DMS153 treated with DMSO at 0.1 percent for 48 hours (cell line): ENCODE measurements at regions not wholly inside any gene's neighbourhood (a gene's known extent, or its start where the extent isn't known, plus 50 kb on each side); places are given as distances from the start of the nearest gene placed in this dataset.

Experiments used
- DNase-seq: peaks from one replicate; lab custom pipeline; 2025; ENCODE audit not compliant: unreplicated experiment; lab: John Stamatoyannopoulos, UW

GRCh38 chr5:143471041-143471509 lies 67.6 kb upstream of the NR3C1 start:
- no peak for DNase-seq

- DNase-seq, result no peak
These were observed 66.6 kb upstream of the NR3C1 start for GRCh38 chr5:143470120-143470519.

- DNase-seq, result no peak
These were observed 65.6 kb upstream of the NR3C1 start for GRCh38 chr5:143469125-143469524.

- no peak for DNase-seq
These were observed 63.1 kb upstream of the NR3C1 start for GRCh38 chr5:143466632-143467031.

- DNase-seq, result no peak
These were observed 61.4 kb upstream of the NR3C1 start for GRCh38 chr5:143464723-143465490.

GRCh38 chr5:143462431-143462830 lies 58.9 kb upstream of the NR3C1 start:
- no peak for DNase-seq

- no peak for DNase-seq
These were observed 55.9 kb upstream of the NR3C1 start for GRCh38 chr5:143459433-143459832.

- DNase-seq, result no peak
These were observed 53.6 kb upstream of the NR3C1 start for GRCh38 chr5:143456952-143457547.

GRCh38 chr5:143454936-143455516 lies 51.5 kb upstream of the NR3C1 start:
- no peak for DNase-seq

GRCh38 chr5:143453720-143454119 lies 50.2 kb upstream of the NR3C1 start:
- DNase-seq, result no peak
